Colonic mucosa (tissue), 4 donors: ENCODE measurements at regions not wholly inside any gene's neighbourhood (a gene's known extent, or its start where the extent isn't known, plus 50 kb on each side); places are given as distances from the start of the nearest gene placed in this dataset.

Experiments
- DNase-seq: peaks from one replicate; pipeline ENCODE4 v3.0.0-alpha.2; 2020
- H3K27ac ChIP-seq: fragments of 200-600 bp; one replicate; pipeline ENCODE4 v1.8.0; 2021
- H3K27me3 ChIP-seq: fragments of 200-600 bp; one replicate; pipeline ENCODE4 v1.8.0; 2021
- H3K36me3 ChIP-seq: fragments of 200-600 bp; one replicate; pipeline ENCODE4 v1.8.0; 2021
- H3K4me1 ChIP-seq: fragments of 200-600 bp; one replicate; pipeline ENCODE4 v1.8.0; 2021; ENCODE audit warnings: mild to moderate bottlenecking
- H3K4me3 ChIP-seq: fragments of 200-600 bp; one replicate; pipeline ENCODE4 v1.8.0; 2021
- H3K9ac ChIP-seq, 2 donors: one replicate each; pipeline ENCODE4 v1.7.0; 2013; ENCODE audit warnings: control low read depth in 2 of 2, low read depth in 2 of 2, low read length in 2 of 2
- H3K9me3 ChIP-seq: fragments of 200-600 bp; one replicate; pipeline ENCODE4 v1.8.0; 2021
- CTCF ChIP-seq: fragments of 200-600 bp; IDR thresholded peaks from one replicate; pipeline ENCODE4 v1.8.0; 2022; ENCODE audit warnings: antibody characterized with exemption, mild to moderate bottlenecking
- intact Hi-C: fragments of 100-400 bp; cut with DNase I; formaldehyde crosslinking; loops from one replicate; pipeline ENCODE4 v1.14.1; 2022
- donor health status: healthy.
- donor health status: DM: no; HTN: no; CAD: no.
- donor health status: DM: no; HTN: no; CAD: no.

- Histone ChIP-seq H3K9me3 (no peaks in the 10 kb centered on the region), H3K4me3 (no peak overlapping the region), H3K9ac (no peak overlapping the region), H3K4me1 (no peaks in the 10 kb centered on the region), H3K27ac (no peak overlapping the region), H3K36me3 (no peaks in the 10 kb centered on the region), H3K27me3 (no peaks in the 10 kb centered on the region)
- intact Hi-C loops, result loop anchor here (2.0 kb wide), 1 partner anchor 106 kb away; no protein-coding TSS in a partner anchor
- no peak for DNase-seq
- TF ChIP-seq CTCF, result no peak
Measured at GRCh38 chr5:168218746-168219145, 72.7 kb upstream of the WWC1 start.

GRCh38 chr5:168219515-168220410, 71.7 kb upstream of the WWC1 start:
- H3K27me3 ChIP-seq, result no peaks in the 10 kb centered on the region
- H3K9me3 ChIP-seq, result no peaks in the 10 kb centered on the region
- intact Hi-C loops, result loop anchor here (2.0 to 5.0 kb wide), 2 partner anchors 107 to 497 kb away; no protein-coding TSS in a partner anchor
- DNase-seq, result peak; percentile 72
- TF ChIP-seq CTCF, result peak; percentile 90
- H3K36me3 ChIP-seq, result no peaks in the 10 kb centered on the region
- H3K27ac ChIP-seq, result no peak overlapping the region
- no peak overlapping the region for H3K9ac ChIP-seq
- H3K4me3 ChIP-seq, result no peak overlapping the region
- H3K4me1 ChIP-seq, result no peaks in the 10 kb centered on the region

DNA sequence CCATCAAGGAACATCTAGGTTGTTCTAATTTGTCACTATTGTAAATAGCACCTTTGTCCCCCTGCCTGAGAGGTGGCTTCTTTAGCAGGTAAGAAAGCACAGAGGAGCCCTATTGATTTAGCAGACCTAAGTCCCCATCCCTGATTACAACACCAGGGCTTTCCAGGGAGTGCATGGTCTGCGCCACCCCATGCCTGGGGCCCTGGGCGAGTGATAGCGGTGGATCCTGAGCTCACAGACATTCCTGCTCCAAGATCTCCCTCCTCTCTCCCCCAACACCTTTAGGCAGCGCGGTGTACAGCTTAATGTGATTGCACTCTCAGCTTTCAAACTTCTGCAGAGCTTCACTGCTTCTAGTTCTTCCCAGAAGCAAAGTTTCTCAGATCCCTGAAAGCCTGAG, 67.4 kb upstream of the WWC1 start:
- intact Hi-C loops, result loop anchor here (5.0 kb wide), 1 partner anchor 502 kb away; no protein-coding TSS in a partner anchor
- Histone ChIP-seq H3K9me3 (no peaks in the 10 kb centered on the region), H3K9ac (no peak overlapping the region), H3K4me1 (no peaks in the 10 kb centered on the region), H3K36me3 (no peaks in the 10 kb centered on the region), H3K27ac (no peak overlapping the region), H3K4me3 (no peak overlapping the region), H3K27me3 (no peaks in the 10 kb centered on the region)
- no peak for DNase-seq
- no peak for TF ChIP-seq CTCF

DNA sequence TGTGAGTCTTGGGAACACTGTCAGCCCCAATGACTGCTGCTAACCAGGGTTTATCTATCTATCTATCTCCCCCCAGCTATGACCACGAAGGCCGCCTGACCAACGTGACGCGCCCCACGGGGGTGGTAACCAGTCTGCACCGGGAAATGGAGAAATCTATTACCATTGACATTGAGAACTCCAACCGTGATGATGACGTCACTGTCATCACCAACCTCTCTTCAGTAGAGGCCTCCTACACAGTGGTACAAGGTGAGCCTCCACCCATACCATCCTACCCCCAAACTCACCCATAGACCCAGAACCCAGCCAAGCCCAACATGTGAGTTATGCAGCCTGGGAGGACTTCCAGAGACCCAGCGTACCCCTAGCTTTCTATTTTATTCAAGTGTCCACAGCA, 65.4 kb upstream of the WWC1 start:
- no peak overlapping the region for H3K27ac ChIP-seq
- no peaks in the 10 kb centered on the region for H3K4me1 ChIP-seq
- no peaks in the 10 kb centered on the region for H3K9me3 ChIP-seq
- no peak for TF ChIP-seq CTCF
- H3K36me3 ChIP-seq, result no peaks in the 10 kb centered on the region
- no peak for DNase-seq
- intact Hi-C loops, result no loop called here
- H3K9ac ChIP-seq, result no peak overlapping the region
- H3K27me3 ChIP-seq, result no peaks in the 10 kb centered on the region
- no peak overlapping the region for H3K4me3 ChIP-seq

GRCh38 chr5:168227001-168227400, 64.4 kb upstream of the WWC1 start:
- H3K27ac ChIP-seq, result no peak overlapping the region
- no peak for TF ChIP-seq CTCF
- H3K9ac ChIP-seq, result no peak overlapping the region
- intact Hi-C loops, result no loop called here
- no peaks in the 10 kb centered on the region for H3K27me3 ChIP-seq
- H3K9me3 ChIP-seq, result no peaks in the 10 kb centered on the region
- no peak for DNase-seq
- H3K4me1 ChIP-seq, result no peaks in the 10 kb centered on the region
- H3K36me3 ChIP-seq, result no peaks in the 10 kb centered on the region
- no peak overlapping the region for H3K4me3 ChIP-seq
